SK-MEL-5 (cell line): ENCODE measurements at regions not wholly inside any gene's neighbourhood (a gene's known extent, or its start where the extent isn't known, plus 50 kb on each side); places are given as distances from the start of the nearest gene placed in this dataset.
"Not testable (repeated sequence)": the region's sequence is repeated elsewhere in the genome, so short reads cannot be mapped to it uniquely, and the experiment has no call there.

Source experiments
- DNase-seq: peaks from one replicate; pipeline ENCODE4 v3.0.0-alpha.2; 2016; ENCODE audit warnings: low read depth, low spot score
- in situ Hi-C: cut with HindIII; loops from 2 replicates; pipeline ENCODE4 v1.10.0; 2016; ENCODE audit warnings: low sequenced_read_pairs, high pct_unique_total_duplicates, low pct_unique_long_range_greater_than_20kb

DNA sequence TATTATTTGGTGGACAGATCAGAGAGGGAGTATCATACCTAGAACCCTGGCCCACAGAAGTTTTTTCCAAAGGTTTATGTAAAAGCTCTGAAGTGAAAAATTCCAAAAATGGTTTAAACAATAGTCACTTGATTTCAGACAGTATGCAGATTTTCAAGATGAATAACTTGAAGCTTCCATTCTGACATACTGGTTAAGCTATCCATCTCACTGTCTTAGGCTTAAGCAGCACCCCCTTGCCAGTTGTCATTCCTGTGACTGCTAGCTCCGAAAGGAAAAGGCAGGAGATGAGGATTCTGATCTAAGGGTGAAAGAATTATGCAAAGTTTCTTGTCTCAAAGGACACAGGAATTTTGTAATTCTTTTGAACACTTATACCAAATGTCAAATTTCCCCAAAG lies 337.5 kb upstream of the THBS1 start:
- in situ Hi-C loops = no loop called here
- no peak for DNase-seq

DNA sequence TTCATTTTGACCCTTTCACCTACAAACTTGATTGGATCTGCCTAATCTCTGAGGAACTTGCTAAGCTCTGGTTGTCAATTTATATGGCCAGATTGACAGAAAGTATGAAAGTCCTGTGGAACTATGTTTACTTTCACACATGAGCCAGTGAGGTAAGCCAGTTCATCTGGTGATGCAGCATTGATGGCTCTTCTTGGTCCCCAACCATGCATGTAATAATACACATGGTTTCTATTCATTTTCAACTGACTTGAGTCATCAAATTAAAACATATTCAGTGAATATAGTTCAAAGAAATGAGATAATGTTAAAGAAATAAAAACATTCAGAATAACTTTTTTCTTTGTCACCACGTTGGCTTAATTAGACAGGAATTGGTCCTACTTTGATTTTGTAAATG lies 336.1 kb upstream of the THBS1 start:
- in situ Hi-C loops = no loop called here
- no peak for DNase-seq

GRCh38 chr15:39246523-39246922 lies 334.4 kb upstream of the THBS1 start:
- DNase-seq = no peak
- in situ Hi-C loops = no loop called here

DNA sequence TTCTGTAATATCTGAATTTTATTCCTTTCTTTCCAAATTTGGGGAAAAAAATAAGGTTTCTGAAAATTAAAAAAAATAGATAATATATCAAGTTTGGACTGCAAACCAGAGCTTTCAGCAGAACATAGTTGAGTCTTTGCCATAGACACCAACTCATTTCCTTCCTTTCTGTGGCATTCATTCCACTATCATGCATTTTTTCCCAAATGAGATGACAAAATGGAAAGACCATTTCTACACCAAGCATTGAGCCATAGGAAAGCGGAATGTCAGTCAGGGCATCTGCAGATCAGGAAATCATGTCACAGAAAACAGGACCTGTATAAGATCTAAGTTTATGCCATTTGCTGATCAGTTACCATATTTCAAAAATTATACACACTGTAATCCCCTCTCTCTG lies 333.3 kb upstream of the THBS1 start:
- DNase-seq = no peak
- in situ Hi-C loops = no loop called here

- peak; percentile 88 for DNase-seq
- in situ Hi-C loops = no loop called here
Measured at GRCh38 chr15:39248204-39248603, 332.7 kb upstream of the THBS1 start.

- no peak for DNase-seq
- in situ Hi-C loops = no loop called here
Measured at GRCh38 chr15:39250001-39250400, 330.9 kb upstream of the THBS1 start.

GRCh38 chr15:39250460-39251186 lies 330.3 kb upstream of the THBS1 start:
- no peak for DNase-seq
- in situ Hi-C loops = no loop called here

- no peak for DNase-seq
- in situ Hi-C loops = no loop called here
Measured at GRCh38 chr15:39251413-39252133, 329.3 kb upstream of the THBS1 start.

GRCh38 chr15:39252134-39252470 lies 328.8 kb upstream of the THBS1 start:
- no peak for DNase-seq
- in situ Hi-C loops = no loop called here

DNA sequence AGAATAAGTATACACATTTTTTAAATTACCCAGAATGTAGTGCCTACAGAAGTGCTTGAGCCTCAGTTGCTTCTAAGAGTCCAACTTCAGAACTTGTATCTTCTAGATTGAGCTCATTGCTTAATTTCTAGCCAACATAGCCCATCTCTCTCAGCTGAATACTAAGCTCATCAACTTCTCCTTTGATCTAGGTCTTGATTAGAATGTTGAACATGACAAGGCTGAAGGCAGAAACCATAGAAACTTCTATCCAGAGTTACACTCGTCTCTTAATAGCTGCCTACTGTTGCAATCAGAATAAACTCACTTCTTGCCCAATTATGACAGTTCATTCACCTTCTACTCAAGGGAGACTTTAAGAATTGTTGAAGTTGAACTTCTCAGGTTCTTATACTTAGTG lies 327.3 kb upstream of the THBS1 start:
- no peak for DNase-seq
- in situ Hi-C loops = no loop called here

DNA sequence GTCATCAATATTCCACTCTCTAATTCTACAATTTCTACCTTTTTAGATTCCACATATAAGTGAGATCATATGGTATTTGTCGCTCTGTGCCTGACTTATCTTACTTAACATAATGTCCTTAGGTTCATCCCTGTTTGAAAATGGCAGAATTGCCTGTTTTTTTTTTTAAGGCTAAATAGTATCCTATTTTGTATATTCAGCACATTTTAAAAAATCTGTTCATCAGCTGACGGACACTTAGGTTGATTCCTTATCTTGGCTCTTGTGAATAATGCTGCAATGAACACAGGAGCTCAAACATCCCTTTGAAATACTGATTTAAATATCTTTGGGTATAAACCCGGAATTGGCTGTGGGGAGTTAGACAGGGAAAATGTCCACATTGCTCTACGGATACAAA lies 326.7 kb upstream of the THBS1 start:
- in situ Hi-C loops = no loop called here
- no peak for DNase-seq

DNA sequence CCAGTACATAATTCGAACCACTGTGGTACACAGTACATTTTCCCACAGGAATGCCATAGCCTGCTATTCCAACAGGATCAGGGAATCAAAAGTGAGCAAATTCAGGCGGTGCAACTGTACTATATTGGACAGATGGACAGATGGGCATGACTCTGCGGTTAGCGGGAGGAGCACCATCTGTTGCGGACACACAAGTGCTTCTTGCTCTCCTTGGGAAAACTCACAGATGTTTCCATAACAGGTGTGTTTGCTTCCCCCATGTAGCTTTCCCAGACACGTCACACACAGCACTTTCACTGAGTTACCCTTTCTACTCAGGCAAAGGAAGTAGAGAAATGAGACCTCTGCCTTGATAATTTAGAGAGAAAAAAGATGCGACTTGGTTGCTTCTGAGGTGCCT lies 325.1 kb upstream of the THBS1 start:
- no peak for DNase-seq
- in situ Hi-C loops = no loop called here

DNA sequence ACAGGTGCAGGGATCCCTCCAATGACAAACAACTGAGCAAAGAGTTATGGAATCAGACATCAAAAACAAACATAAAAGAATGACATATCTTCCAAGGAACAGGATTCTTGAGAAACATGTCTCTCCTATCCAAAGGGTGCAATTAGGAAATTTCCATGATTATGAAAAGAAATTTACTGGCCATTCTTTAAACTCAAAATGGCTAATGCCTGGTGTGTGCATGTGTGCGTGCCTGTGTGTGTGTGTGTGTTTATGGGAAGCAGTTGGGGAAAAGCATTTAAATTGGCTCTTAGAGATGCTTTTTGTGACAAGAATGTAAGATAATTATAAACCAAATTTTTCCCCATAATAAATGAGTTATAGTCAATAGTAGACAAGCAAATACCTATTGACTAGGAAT lies 320.5 kb upstream of the THBS1 start:
- in situ Hi-C loops = no loop called here
- no peak for DNase-seq

DNA sequence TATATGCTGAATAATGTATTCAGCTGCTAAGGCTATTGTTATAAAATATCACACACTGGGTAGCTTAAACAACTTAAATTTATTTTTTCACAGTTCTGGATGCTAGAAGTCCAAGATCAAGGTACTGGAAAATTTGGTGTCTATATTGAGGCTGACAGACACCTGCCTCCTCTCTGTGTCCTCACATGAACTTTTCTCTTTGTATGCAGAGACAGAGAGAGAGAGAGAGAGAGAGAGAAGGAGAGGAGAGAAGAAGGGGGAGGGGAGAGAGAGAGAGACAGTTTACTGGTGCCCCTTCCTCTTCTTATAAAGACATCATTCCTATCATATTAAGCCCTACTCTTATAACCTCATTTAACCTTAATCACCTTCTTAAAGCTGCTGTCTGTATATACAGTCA lies 320.1 kb upstream of the THBS1 start:
- in situ Hi-C loops = no loop called here
- no peak for DNase-seq

- in situ Hi-C loops, DNase-seq: not testable (repeated sequence)
Measured at GRCh38 chr15:39261397-39262183, 319.3 kb upstream of the THBS1 start.

GRCh38 chr15:39262995-39263772 lies 317.7 kb upstream of the THBS1 start:
- DNase-seq, in situ Hi-C loops: not testable (repeated sequence)

DNA sequence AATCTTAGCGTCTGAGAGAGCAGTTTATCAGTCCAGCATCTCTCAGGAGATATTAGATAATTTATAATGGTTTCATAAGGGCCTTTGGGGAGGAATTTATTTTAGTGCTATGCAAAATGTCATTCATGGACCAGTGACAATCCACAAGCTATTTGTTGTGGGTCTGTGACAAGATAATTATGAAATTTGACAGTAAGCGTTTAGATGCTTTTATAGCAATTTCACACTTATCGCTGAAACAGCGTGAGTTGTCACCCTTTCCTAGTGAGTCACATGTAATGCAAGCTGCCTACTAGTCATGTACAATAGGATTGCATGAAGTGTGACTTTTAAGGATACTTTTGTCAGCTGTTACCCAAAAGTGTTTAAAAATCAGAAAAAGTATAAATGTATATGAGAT lies 315.6 kb upstream of the THBS1 start:
- in situ Hi-C loops = no loop called here
- DNase-seq = no peak

GRCh38 chr15:39266890-39267289 lies 314.0 kb upstream of the THBS1 start:
- DNase-seq = no peak
- in situ Hi-C loops = no loop called here
